ENCODE measurements at regions not wholly inside any gene's neighbourhood (a gene's known extent, or its start where the extent isn't known, plus 50 kb on each side); places are given as distances from the start of the nearest gene placed in this dataset.
"Not testable (repeated sequence)": the region's sequence is repeated elsewhere in the genome, so short reads cannot be mapped to it uniquely, and the experiment has no call there.

- no peaks in the 10 kb centered on the region for H3K9me3 ChIP-seq (ENCODE audit: control insufficient read depth in 3 of 3, low read length in 3 of 3)
- H3K27me3 ChIP-seq (ENCODE audit: control insufficient read depth in 3 of 3, insufficient read depth in 3 of 3, low read length in 3 of 3) = no peaks in the 10 kb centered on the region
- H3K36me3 ChIP-seq (ENCODE audit: control insufficient read depth in 3 of 3, insufficient read depth in 3 of 3, low read length in 3 of 3) = no peaks in the 10 kb centered on the region
- no peak overlapping the region for H3K9ac ChIP-seq (ENCODE audit: low read depth in 1 of 3, low read length in 3 of 3)
- no peak overlapping the region for H3K4me3 ChIP-seq (ENCODE audit: low read length in 3 of 3)
- no peaks in the 10 kb centered on the region for H3K4me1 ChIP-seq (ENCODE audit: control insufficient read depth in 3 of 3, insufficient read depth in 3 of 3, low read length in 3 of 3)
- no peak overlapping the region for H3K27ac ChIP-seq (ENCODE audit: low read depth, low read length)
Observed at GRCh38 chr5:105168806-105169205, 1606.2 kb upstream of the NUDT12 start.

- Histone ChIP-seq H3K27me3 (ENCODE audit: control insufficient read depth in 3 of 3, insufficient read depth in 3 of 3, low read length in 3 of 3) (no peaks in the 10 kb centered on the region), H3K4me3 (ENCODE audit: low read length in 3 of 3) (no peak overlapping the region), H3K36me3 (ENCODE audit: control insufficient read depth in 3 of 3, insufficient read depth in 3 of 3, low read length in 3 of 3) (no peaks in the 10 kb centered on the region), H3K9me3 (ENCODE audit: control insufficient read depth in 3 of 3, low read length in 3 of 3) (no peaks in the 10 kb centered on the region), H3K4me1 (ENCODE audit: control insufficient read depth in 3 of 3, insufficient read depth in 3 of 3, low read length in 3 of 3) (no peaks in the 10 kb centered on the region), H3K27ac (ENCODE audit: low read depth, low read length) (no peak overlapping the region), H3K9ac (ENCODE audit: low read depth in 1 of 3, low read length in 3 of 3) (no peak overlapping the region)
Observed at GRCh38 chr5:105167092-105167491, 1604.5 kb upstream of the NUDT12 start.

GRCh38 chr5:105163547-105163946 is 1601.0 kb upstream of the NUDT12 start:
- Histone ChIP-seq H3K9ac (ENCODE audit: low read depth in 1 of 3, low read length in 3 of 3) (no peak overlapping the region), H3K9me3 (ENCODE audit: control insufficient read depth in 3 of 3, low read length in 3 of 3) (no peaks in the 10 kb centered on the region), H3K36me3 (ENCODE audit: control insufficient read depth in 3 of 3, insufficient read depth in 3 of 3, low read length in 3 of 3) (no peaks in the 10 kb centered on the region), H3K27me3 (ENCODE audit: control insufficient read depth in 3 of 3, insufficient read depth in 3 of 3, low read length in 3 of 3) (no peaks in the 10 kb centered on the region), H3K4me1 (ENCODE audit: control insufficient read depth in 3 of 3, insufficient read depth in 3 of 3, low read length in 3 of 3) (no peaks in the 10 kb centered on the region), H3K27ac (ENCODE audit: low read depth, low read length) (no peak overlapping the region), H3K4me3 (ENCODE audit: low read length in 3 of 3) (no peak overlapping the region)

GRCh38 chr5:105162557-105162956 is 1600.0 kb upstream of the NUDT12 start:
- not testable (repeated sequence) for H3K27ac ChIP-seq (ENCODE audit: low read depth, low read length); H3K36me3 ChIP-seq (ENCODE audit: control insufficient read depth in 3 of 3, insufficient read depth in 3 of 3, low read length in 3 of 3); H3K27me3 ChIP-seq (ENCODE audit: control insufficient read depth in 3 of 3, insufficient read depth in 3 of 3, low read length in 3 of 3); H3K9ac ChIP-seq (ENCODE audit: low read depth in 1 of 3, low read length in 3 of 3); H3K4me3 ChIP-seq (ENCODE audit: low read length in 3 of 3); H3K9me3 ChIP-seq (ENCODE audit: control insufficient read depth in 3 of 3, low read length in 3 of 3); H3K4me1 ChIP-seq (ENCODE audit: control insufficient read depth in 3 of 3, insufficient read depth in 3 of 3, low read length in 3 of 3)

- Histone ChIP-seq H3K4me1 (ENCODE audit: control insufficient read depth in 3 of 3, insufficient read depth in 3 of 3, low read length in 3 of 3) (no peaks in the 10 kb centered on the region), H3K4me3 (ENCODE audit: low read length in 3 of 3) (no peak overlapping the region), H3K36me3 (ENCODE audit: control insufficient read depth in 3 of 3, insufficient read depth in 3 of 3, low read length in 3 of 3) (no peaks in the 10 kb centered on the region), H3K27me3 (ENCODE audit: control insufficient read depth in 3 of 3, insufficient read depth in 3 of 3, low read length in 3 of 3) (no peaks in the 10 kb centered on the region), H3K9ac (ENCODE audit: low read depth in 1 of 3, low read length in 3 of 3) (no peak overlapping the region), H3K9me3 (ENCODE audit: control insufficient read depth in 3 of 3, low read length in 3 of 3) (peaks cover 0 to 2% (median 0%) of the 10 kb centered on the region in 3 donors), H3K27ac (ENCODE audit: low read depth, low read length) (no peak overlapping the region)
Observed at GRCh38 chr5:105158526-105158925, 1595.9 kb upstream of the NUDT12 start.

GRCh38 chr5:105150323-105150722 is 1587.7 kb upstream of the NUDT12 start:
- H3K4me1 ChIP-seq (ENCODE audit: control insufficient read depth in 3 of 3, insufficient read depth in 3 of 3, low read length in 3 of 3) = no peaks in the 10 kb centered on the region
- H3K27me3 ChIP-seq (ENCODE audit: control insufficient read depth in 3 of 3, insufficient read depth in 3 of 3, low read length in 3 of 3) = no peaks in the 10 kb centered on the region
- H3K36me3 ChIP-seq (ENCODE audit: control insufficient read depth in 3 of 3, insufficient read depth in 3 of 3, low read length in 3 of 3) = no peaks in the 10 kb centered on the region
- no peak overlapping the region for H3K27ac ChIP-seq (ENCODE audit: low read depth, low read length)
- H3K4me3 ChIP-seq (ENCODE audit: low read length in 3 of 3) = no peak overlapping the region
- H3K9me3 ChIP-seq (ENCODE audit: control insufficient read depth in 3 of 3, low read length in 3 of 3) = no peaks in the 10 kb centered on the region
- no peak overlapping the region for H3K9ac ChIP-seq (ENCODE audit: low read depth in 1 of 3, low read length in 3 of 3)

- no peak overlapping the region for H3K9ac ChIP-seq (ENCODE audit: low read depth in 1 of 3, low read length in 3 of 3)
- no peaks in the 10 kb centered on the region for H3K4me1 ChIP-seq (ENCODE audit: control insufficient read depth in 3 of 3, insufficient read depth in 3 of 3, low read length in 3 of 3)
- H3K4me3 ChIP-seq (ENCODE audit: low read length in 3 of 3) = no peak overlapping the region
- no peak overlapping the region for H3K27ac ChIP-seq (ENCODE audit: low read depth, low read length)
- no peaks in the 10 kb centered on the region for H3K9me3 ChIP-seq (ENCODE audit: control insufficient read depth in 3 of 3, low read length in 3 of 3)
- H3K36me3 ChIP-seq (ENCODE audit: control insufficient read depth in 3 of 3, insufficient read depth in 3 of 3, low read length in 3 of 3) = no peaks in the 10 kb centered on the region
- no peaks in the 10 kb centered on the region for H3K27me3 ChIP-seq (ENCODE audit: control insufficient read depth in 3 of 3, insufficient read depth in 3 of 3, low read length in 3 of 3)
Observed at GRCh38 chr5:105146867-105147266, 1584.3 kb upstream of the NUDT12 start.

- H3K27ac ChIP-seq (ENCODE audit: low read depth, low read length) = no peak overlapping the region
- H3K9me3 ChIP-seq (ENCODE audit: control insufficient read depth in 3 of 3, low read length in 3 of 3) = no peaks in the 10 kb centered on the region
- H3K4me3 ChIP-seq (ENCODE audit: low read length in 3 of 3) = no peak overlapping the region
- no peaks in the 10 kb centered on the region for H3K27me3 ChIP-seq (ENCODE audit: control insufficient read depth in 3 of 3, insufficient read depth in 3 of 3, low read length in 3 of 3)
- no peaks in the 10 kb centered on the region for H3K4me1 ChIP-seq (ENCODE audit: control insufficient read depth in 3 of 3, insufficient read depth in 3 of 3, low read length in 3 of 3)
- H3K9ac ChIP-seq (ENCODE audit: low read depth in 1 of 3, low read length in 3 of 3) = no peak overlapping the region
- no peaks in the 10 kb centered on the region for H3K36me3 ChIP-seq (ENCODE audit: control insufficient read depth in 3 of 3, insufficient read depth in 3 of 3, low read length in 3 of 3)
Observed at GRCh38 chr5:105145152-105145551, 1582.6 kb upstream of the NUDT12 start.

- Histone ChIP-seq H3K4me1 (ENCODE audit: control insufficient read depth in 3 of 3, insufficient read depth in 3 of 3, low read length in 3 of 3) (no peaks in the 10 kb centered on the region), H3K27me3 (ENCODE audit: control insufficient read depth in 3 of 3, insufficient read depth in 3 of 3, low read length in 3 of 3) (no peaks in the 10 kb centered on the region), H3K9me3 (ENCODE audit: control insufficient read depth in 3 of 3, low read length in 3 of 3) (no peaks in the 10 kb centered on the region)
Observed at GRCh38 chr5:105134328-105134727, 1571.7 kb upstream of the NUDT12 start.

GRCh38 chr5:105133087-105133486 is 1570.5 kb upstream of the NUDT12 start:
- Histone ChIP-seq H3K4me1 (ENCODE audit: control insufficient read depth in 3 of 3, insufficient read depth in 3 of 3, low read length in 3 of 3) (no peaks in the 10 kb centered on the region), H3K36me3 (ENCODE audit: control insufficient read depth in 3 of 3, insufficient read depth in 3 of 3, low read length in 3 of 3) (no peaks in the 10 kb centered on the region), H3K4me3 (ENCODE audit: low read length in 3 of 3) (no peak overlapping the region), H3K9ac (ENCODE audit: low read depth in 1 of 3, low read length in 3 of 3) (no peak overlapping the region), H3K27ac (ENCODE audit: low read depth, low read length) (no peak overlapping the region), H3K9me3 (ENCODE audit: control insufficient read depth in 3 of 3, low read length in 3 of 3) (no peaks in the 10 kb centered on the region), H3K27me3 (ENCODE audit: control insufficient read depth in 3 of 3, insufficient read depth in 3 of 3, low read length in 3 of 3) (no peaks in the 10 kb centered on the region)

More at GRCh38 chr5:105134328-105134727, 1571.7 kb upstream of the NUDT12 start:
- Histone ChIP-seq H3K4me3 (ENCODE audit: low read length in 3 of 3) (no peak overlapping the region), H3K36me3 (ENCODE audit: control insufficient read depth in 3 of 3, insufficient read depth in 3 of 3, low read length in 3 of 3) (no peaks in the 10 kb centered on the region), H3K27ac (ENCODE audit: low read depth, low read length) (no peak overlapping the region), H3K9ac (ENCODE audit: low read depth in 1 of 3, low read length in 3 of 3) (no peak overlapping the region)

- Histone ChIP-seq H3K9me3 (ENCODE audit: control insufficient read depth in 3 of 3, low read length in 3 of 3) (no peaks in the 10 kb centered on the region), H3K4me1 (ENCODE audit: control insufficient read depth in 3 of 3, insufficient read depth in 3 of 3, low read length in 3 of 3) (no peaks in the 10 kb centered on the region), H3K9ac (ENCODE audit: low read depth in 1 of 3, low read length in 3 of 3) (no peak overlapping the region), H3K27ac (ENCODE audit: low read depth, low read length) (no peak overlapping the region), H3K4me3 (ENCODE audit: low read length in 3 of 3) (no peak overlapping the region), H3K36me3 (ENCODE audit: control insufficient read depth in 3 of 3, insufficient read depth in 3 of 3, low read length in 3 of 3) (no peaks in the 10 kb centered on the region), H3K27me3 (ENCODE audit: control insufficient read depth in 3 of 3, insufficient read depth in 3 of 3, low read length in 3 of 3) (no peaks in the 10 kb centered on the region)
Observed at GRCh38 chr5:105132581-105132980, 1570.0 kb upstream of the NUDT12 start.
